ENCODE measurements at regions not wholly inside any gene's neighbourhood (a gene's known extent, or its start where the extent isn't known, plus 50 kb on each side); places are given as distances from the start of the nearest gene placed in this dataset.

GRCh38 chr22:49212466-49212865 lies 615.2 kb downstream of the BRD1 start:
- H3K4me3 ChIP-seq (ENCODE audit: low read depth, low read length), result no peak overlapping the region

- no peak overlapping the region for H3K4me3 ChIP-seq (ENCODE audit: low read depth, low read length)
Observed at GRCh38 chr22:49212002-49212401, 615.7 kb downstream of the BRD1 start.

GRCh38 chr22:49211176-49211575 lies 616.5 kb downstream of the BRD1 start:
- H3K4me3 ChIP-seq (ENCODE audit: low read depth, low read length), result no peak overlapping the region

GRCh38 chr22:49210606-49211005 lies 617.1 kb downstream of the BRD1 start:
- no peak overlapping the region for H3K4me3 ChIP-seq (ENCODE audit: low read depth, low read length)

GRCh38 chr22:49209452-49210195 lies 618.0 kb downstream of the BRD1 start:
- no peak overlapping the region for H3K4me3 ChIP-seq (ENCODE audit: low read depth, low read length)

GRCh38 chr22:49208768-49209252 lies 618.9 kb downstream of the BRD1 start:
- no peak overlapping the region for H3K4me3 ChIP-seq (ENCODE audit: low read depth, low read length)

- H3K4me3 ChIP-seq (ENCODE audit: low read depth, low read length), result no peak overlapping the region
Observed at GRCh38 chr22:49208004-49208402, 619.7 kb downstream of the BRD1 start.

- no peak overlapping the region for H3K4me3 ChIP-seq (ENCODE audit: low read depth, low read length)
Observed at GRCh38 chr22:49207008-49208003, 620.4 kb downstream of the BRD1 start.

- H3K4me3 ChIP-seq (ENCODE audit: low read depth, low read length), result no peak overlapping the region
Observed at GRCh38 chr22:49206281-49206680, 621.4 kb downstream of the BRD1 start.

- no peak overlapping the region for H3K4me3 ChIP-seq (ENCODE audit: low read depth, low read length)
Observed at GRCh38 chr22:49205483-49205800, 622.2 kb downstream of the BRD1 start.

GRCh38 chr22:49204599-49205482 lies 622.8 kb downstream of the BRD1 start:
- H3K4me3 ChIP-seq (ENCODE audit: low read depth, low read length), result no peak overlapping the region

GRCh38 chr22:49203859-49204598 lies 623.6 kb downstream of the BRD1 start:
- H3K4me3 ChIP-seq (ENCODE audit: low read depth, low read length), result no peak overlapping the region

- H3K4me3 ChIP-seq (ENCODE audit: low read depth, low read length), result no peak overlapping the region
Observed at GRCh38 chr22:49203091-49203858, 624.4 kb downstream of the BRD1 start.

GRCh38 chr22:49202226-49202625 lies 625.4 kb downstream of the BRD1 start:
- no peak overlapping the region for H3K4me3 ChIP-seq (ENCODE audit: low read depth, low read length)

- H3K4me3 ChIP-seq (ENCODE audit: low read depth, low read length), result no peak overlapping the region
Observed at GRCh38 chr22:49201046-49201970, 626.4 kb downstream of the BRD1 start.

- no peak overlapping the region for H3K4me3 ChIP-seq (ENCODE audit: low read depth, low read length)
Observed at GRCh38 chr22:49199224-49199623, 628.4 kb downstream of the BRD1 start.

GRCh38 chr22:49198705-49199084 lies 629.0 kb downstream of the BRD1 start:
- no peak overlapping the region for H3K4me3 ChIP-seq (ENCODE audit: low read depth, low read length)

- no peak overlapping the region for H3K4me3 ChIP-seq (ENCODE audit: low read depth, low read length)
Observed at GRCh38 chr22:49197986-49198704, 629.5 kb downstream of the BRD1 start.
